GM10248 (cell line): ENCODE measurements at regions not wholly inside any gene's neighbourhood (a gene's known extent, or its start where the extent isn't known, plus 50 kb on each side); places are given as distances from the start of the nearest gene placed in this dataset.

ENCODE experiments used
- CTCF ChIA-PET: fragments of 300-600 bp; sonication (Branson Sonifier 250); formaldehyde crosslinking; extraction: SDS; loops from one replicate; lab custom pipeline; 2021; ENCODE audit warnings: antibody characterized with exemption; lab: Yijun Ruan, JAX
- POLR2A ChIA-PET: fragments of 350-650 bp; sonication (Branson Sonifier 250); formaldehyde crosslinking; extraction: SDS; loops from one replicate; lab custom pipeline; 2020; ENCODE audit warnings: antibody characterized with exemption; lab: Yijun Ruan, JAX
- DNase-seq: peaks from one replicate; pipeline ENCODE4 v3.0.0; 2012; ENCODE audit errors: extremely low spot score
- TF ChIP-seq, protein P1 (sequence below): IDR thresholded peaks from 2 replicates; pipeline ENCODE4 v1.5.1; 2012; ENCODE audit warnings: mild to moderate bottlenecking, low read depth; ENCODE audit errors: extremely low read depth, missing control alignments, control extremely low read depth

DNA sequence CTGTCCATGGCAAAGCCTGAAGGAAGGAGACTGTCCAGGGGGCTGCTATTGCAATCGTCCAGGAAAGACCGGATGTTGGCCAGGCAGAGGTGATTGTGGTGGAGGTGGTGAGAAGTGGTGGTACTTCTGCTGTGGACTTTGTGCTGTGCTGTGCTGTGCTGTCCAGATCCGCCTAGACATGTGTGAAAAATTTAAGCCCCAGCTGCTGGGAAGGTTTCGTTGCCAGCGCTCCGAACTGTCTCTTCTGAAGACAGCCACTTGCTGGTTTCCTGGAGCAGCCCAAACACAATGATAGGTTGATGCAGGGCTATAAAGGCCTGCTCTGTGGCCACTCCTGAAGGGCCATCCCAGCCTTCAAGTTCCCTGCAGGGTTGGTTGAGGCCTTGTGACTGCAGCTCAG is 223.0 kb upstream of the MPDZ start:
- POLR2A ChIA-PET = no interaction called here

DNA sequence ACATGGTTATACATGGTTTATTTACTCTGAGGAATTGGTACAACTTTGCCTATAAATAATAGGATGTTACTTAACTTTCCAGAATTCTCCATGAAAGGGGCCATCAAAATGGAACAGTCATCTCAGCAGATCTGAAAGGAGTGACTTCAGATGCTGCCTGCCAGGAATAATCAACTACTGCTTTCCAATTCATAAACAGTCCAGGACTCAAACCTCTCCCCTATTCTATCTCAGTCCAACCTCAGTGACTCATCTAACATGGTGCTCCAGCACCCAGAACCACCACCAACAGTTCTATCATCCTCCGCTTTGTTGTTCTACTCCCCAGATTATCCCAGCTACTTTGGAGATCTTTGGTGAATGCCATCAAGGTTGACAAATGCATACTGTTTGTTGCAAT is 221.5 kb upstream of the MPDZ start:
- TF ChIP-seq, protein P1, sequence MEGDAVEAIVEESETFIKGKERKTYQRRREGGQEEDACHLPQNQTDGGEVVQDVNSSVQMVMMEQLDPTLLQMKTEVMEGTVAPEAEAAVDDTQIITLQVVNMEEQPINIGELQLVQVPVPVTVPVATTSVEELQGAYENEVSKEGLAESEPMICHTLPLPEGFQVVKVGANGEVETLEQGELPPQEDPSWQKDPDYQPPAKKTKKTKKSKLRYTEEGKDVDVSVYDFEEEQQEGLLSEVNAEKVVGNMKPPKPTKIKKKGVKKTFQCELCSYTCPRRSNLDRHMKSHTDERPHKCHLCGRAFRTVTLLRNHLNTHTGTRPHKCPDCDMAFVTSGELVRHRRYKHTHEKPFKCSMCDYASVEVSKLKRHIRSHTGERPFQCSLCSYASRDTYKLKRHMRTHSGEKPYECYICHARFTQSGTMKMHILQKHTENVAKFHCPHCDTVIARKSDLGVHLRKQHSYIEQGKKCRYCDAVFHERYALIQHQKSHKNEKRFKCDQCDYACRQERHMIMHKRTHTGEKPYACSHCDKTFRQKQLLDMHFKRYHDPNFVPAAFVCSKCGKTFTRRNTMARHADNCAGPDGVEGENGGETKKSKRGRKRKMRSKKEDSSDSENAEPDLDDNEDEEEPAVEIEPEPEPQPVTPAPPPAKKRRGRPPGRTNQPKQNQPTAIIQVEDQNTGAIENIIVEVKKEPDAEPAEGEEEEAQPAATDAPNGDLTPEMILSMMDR = no peak
- DNase-seq = no peak
- ChIA-PET POLR2A (no interaction called here), CTCF (interaction anchor here (0.9 kb wide), 1 partner anchor 10 kb away, joined by 3 read pairs; no protein-coding TSS in a partner anchor)

More for the DNA sequence above, 223.0 kb upstream of the MPDZ start:
- TF ChIP-seq, protein P1 = no peak
- no peak for DNase-seq
- CTCF ChIA-PET = interaction anchor here (1.6 kb wide), 1 partner anchor 11 kb away, joined by 4 read pairs; no protein-coding TSS in a partner anchor

DNA sequence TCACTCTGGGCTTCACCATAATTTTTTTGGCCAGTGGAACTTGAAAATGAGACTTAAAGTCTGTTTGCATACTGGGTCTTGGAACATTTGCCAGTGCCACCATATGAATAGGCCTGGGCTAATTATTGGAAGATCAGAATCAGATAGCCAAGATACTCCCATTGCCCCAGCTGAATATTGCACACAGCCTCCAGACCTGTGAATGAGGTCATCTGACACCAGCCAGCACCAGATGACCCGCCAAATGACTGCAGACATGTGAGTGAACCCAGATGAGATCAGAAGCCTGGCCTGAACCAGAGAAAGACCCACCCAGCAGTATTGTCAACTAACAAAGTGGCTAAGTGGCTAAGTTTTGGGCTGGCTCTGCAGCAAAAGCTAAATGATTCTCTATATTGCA is 220.5 kb upstream of the MPDZ start:
- TF ChIP-seq, protein P1 = no peak
- ChIA-PET CTCF (no interaction called here), POLR2A (no interaction called here)
- DNase-seq = no peak

DNA sequence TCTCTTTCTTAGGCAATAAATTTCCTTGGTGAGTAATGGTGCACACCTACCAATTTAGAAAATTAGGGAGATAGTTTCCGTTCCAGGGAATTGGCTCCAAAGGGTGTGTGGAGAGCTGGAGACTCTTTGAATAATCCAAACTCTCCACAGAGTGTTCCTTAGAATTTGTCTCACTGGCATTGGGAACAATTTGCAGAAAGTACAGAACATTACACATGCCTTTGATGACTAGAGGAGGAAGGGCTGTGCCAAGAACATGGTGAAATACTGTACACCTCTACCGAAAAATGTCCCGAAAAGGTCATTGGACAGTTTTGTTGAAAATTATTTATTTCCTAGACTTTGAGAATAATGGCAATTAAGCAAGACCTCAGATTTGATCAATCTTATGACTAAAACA is 214.2 kb upstream of the MPDZ start:
- CTCF ChIA-PET = no interaction called here
- TF ChIP-seq, protein P1 = no peak
- POLR2A ChIA-PET = no interaction called here
- no peak for DNase-seq

DNA sequence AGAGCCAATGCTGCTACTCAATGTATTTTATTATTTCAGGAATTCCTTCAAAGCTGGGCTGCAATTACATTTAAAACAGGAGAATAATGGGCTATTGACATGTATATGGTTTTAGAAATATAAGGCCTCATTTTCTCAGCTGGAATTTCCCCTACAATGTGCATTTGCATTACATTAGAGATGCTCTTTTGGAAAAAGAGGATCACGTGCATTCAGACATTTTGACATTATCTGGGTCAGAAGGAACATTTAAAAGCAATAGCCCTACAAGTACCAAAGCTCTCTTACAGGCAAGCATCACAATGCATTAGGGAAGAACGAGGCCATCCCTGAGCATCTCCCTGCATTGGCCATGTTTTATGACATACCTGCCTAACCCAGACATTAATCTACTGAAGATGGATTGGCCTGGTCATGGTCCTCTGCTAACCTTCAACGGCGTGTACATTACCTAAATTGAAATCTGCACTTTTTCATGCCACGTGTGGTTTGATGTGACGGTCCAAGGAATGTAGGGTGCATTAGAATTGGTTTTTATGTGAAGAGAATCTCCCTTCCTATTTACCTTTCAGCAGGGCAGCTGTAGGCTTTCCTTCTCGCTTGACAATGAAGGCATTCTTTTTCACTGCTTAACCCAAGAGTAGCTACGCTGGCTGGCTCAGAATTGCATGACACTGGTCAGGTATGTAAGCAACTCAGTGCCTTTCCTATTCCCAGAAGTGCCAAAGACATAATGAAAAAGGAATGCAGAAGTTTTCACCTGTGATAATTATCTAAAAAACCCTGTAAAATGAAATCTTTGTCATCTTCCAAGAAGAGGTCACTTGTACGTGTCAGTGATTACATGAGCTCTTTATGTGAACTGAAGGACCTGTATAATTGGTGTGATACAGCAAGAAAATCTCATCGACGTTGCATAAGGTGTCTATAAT is 212.3 kb upstream of the MPDZ start:
- ChIA-PET POLR2A (no interaction called here), CTCF (interaction anchor here (1.1 kb wide), 1 partner anchor 10 kb away, joined by 3 read pairs; no protein-coding TSS in a partner anchor)
- TF ChIP-seq, protein P1 = no peak
- DNase-seq = no peak

DNA sequence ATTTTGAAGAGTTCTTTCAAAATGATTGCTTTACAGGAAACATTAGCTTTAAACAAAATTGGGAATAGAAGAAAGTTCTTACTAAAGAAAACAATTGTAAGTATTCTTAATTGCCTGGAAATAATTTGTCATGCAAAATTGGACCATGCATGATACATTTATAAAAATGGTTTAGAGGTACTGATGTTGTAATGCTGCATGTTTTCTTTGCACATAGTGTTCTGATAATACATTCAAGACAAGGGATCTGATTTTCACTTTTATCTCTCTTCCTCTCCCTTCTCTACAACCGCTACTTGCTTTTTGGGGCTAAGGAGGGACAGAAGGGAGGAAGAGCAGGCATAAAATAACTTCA is 211.6 kb upstream of the MPDZ start:
- TF ChIP-seq, protein P1 = no peak
- CTCF ChIA-PET = interaction anchor here (1.1 kb wide), 1 partner anchor 10 kb away, joined by 3 read pairs; no protein-coding TSS in a partner anchor
- POLR2A ChIA-PET = no interaction called here
- DNase-seq = no peak
